Stimulated activated CD4-positive, alpha-beta T cell treated with anti-CD3 and anti-CD28 coated beads, Interleukin-1b, Interleukin-23, amount 100 ng/mL, for 48 hours (primary cell): ENCODE measurements at regions not wholly inside any gene's neighbourhood (a gene's known extent, or its start where the extent isn't known, plus 50 kb on each side); places are given as distances from the start of the nearest gene placed in this dataset.
"Not testable (repeated sequence)": the region's sequence is repeated elsewhere in the genome, so short reads cannot be mapped to it uniquely, and the experiment has no call there.

Experiments used
- DNase-seq: peaks from one replicate; pipeline ENCODE4 v3.0.0-alpha.2; 2020

GRCh38 chr9:7536310-7536939 lies 263.2 kb downstream of the DMAC1 start:
- DNase-seq, result peak; percentile 46

GRCh38 chr9:7534211-7534935 lies 265.2 kb downstream of the DMAC1 start:
- peak; percentile 4 for DNase-seq

GRCh38 chr9:7533376-7534090 lies 266.0 kb downstream of the DMAC1 start:
- DNase-seq, result peak; percentile 45

GRCh38 chr9:7523426-7524043 lies 276.0 kb downstream of the DMAC1 start:
- no peak for DNase-seq

GRCh38 chr9:7520396-7520795 lies 279.2 kb downstream of the DMAC1 start:
- no peak for DNase-seq

GRCh38 chr9:7516376-7516775 lies 283.2 kb downstream of the DMAC1 start:
- DNase-seq, result no peak

GRCh38 chr9:7510199-7510598 lies 289.4 kb downstream of the DMAC1 start:
- DNase-seq, result no peak

GRCh38 chr9:7509576-7510145 lies 289.9 kb downstream of the DMAC1 start:
- DNase-seq, result no peak

GRCh38 chr9:7508516-7508915 lies 291.1 kb downstream of the DMAC1 start:
- no peak for DNase-seq

- no peak for DNase-seq
Measured at GRCh38 chr9:7507566-7508270, 291.9 kb downstream of the DMAC1 start.

- no peak for DNase-seq
Measured at GRCh38 chr9:7507026-7507425, 292.6 kb downstream of the DMAC1 start.

GRCh38 chr9:7500521-7500920 lies 299.1 kb downstream of the DMAC1 start:
- no peak for DNase-seq

- no peak for DNase-seq
Measured at GRCh38 chr9:7491641-7492040, 307.9 kb downstream of the DMAC1 start.

- DNase-seq, result no peak
Measured at GRCh38 chr9:7490317-7491108, 309.1 kb downstream of the DMAC1 start.

- no peak for DNase-seq
Measured at GRCh38 chr9:7489036-7489435, 310.5 kb downstream of the DMAC1 start.

GRCh38 chr9:7484014-7484413 lies 315.6 kb downstream of the DMAC1 start:
- not testable (repeated sequence) for DNase-seq

GRCh38 chr9:7481570-7481969 lies 318.0 kb downstream of the DMAC1 start:
- no peak for DNase-seq

- DNase-seq, result no peak
Measured at GRCh38 chr9:7479300-7479699, 320.3 kb downstream of the DMAC1 start.

- DNase-seq, result no peak
Measured at GRCh38 chr9:7478646-7479045, 320.9 kb downstream of the DMAC1 start.

GRCh38 chr9:7467186-7467585 lies 332.4 kb downstream of the DMAC1 start:
- DNase-seq, result no peak

- DNase-seq, result no peak
Measured at GRCh38 chr9:7461791-7462190, 337.8 kb downstream of the DMAC1 start.
